OCI-LY7 (cell line): ENCODE measurements at regions not wholly inside any gene's neighbourhood (a gene's known extent, or its start where the extent isn't known, plus 50 kb on each side); places are given as distances from the start of the nearest gene placed in this dataset.

ENCODE experiments used
- BruUV-seq: library from RNA; stranded (reverse); fragments of 400-500 nt; replicated peaks from 2 replicates; lab custom pipeline; 2021; lab: Mats Ljungman, UMichigan
- CTCF ChIA-PET: fragments of 300-600 bp; sonication (Branson Sonifier 250); formaldehyde crosslinking; loops from one replicate; lab custom pipeline; 2022; ENCODE audit warnings: antibody characterized with exemption; ENCODE audit not compliant: unreplicated experiment; lab: Charles Lee
- POLR2A ChIA-PET: fragments of 300-600 bp; sonication (Branson Sonifier 250); formaldehyde crosslinking; loops from one replicate; lab custom pipeline; 2022; ENCODE audit warnings: antibody characterized with exemption; lab: Charles Lee
- DNase-seq: peaks from one replicate; pipeline ENCODE4 v3.0.0-alpha.2; 2015; ENCODE audit warnings: low spot score
- H2AFZ ChIP-seq: fragments of 200-600 bp; sonication (generic), shearing (Covaris generic); 2 replicates; pipeline ENCODE4 v1.6.1; 2014; ENCODE audit warnings: mild to moderate bottlenecking, antibody characterized with exemption, low read length, moderate library complexity
- H3K27ac ChIP-seq: fragments of 200-600 bp; sonication (generic); 2 replicates; pipeline ENCODE4 v1.5.1; 2014; ENCODE audit warnings: mixed run types, low read depth, mild to moderate bottlenecking, moderate library complexity, low read length, inconsistent platforms; ENCODE audit not compliant: poor library complexity, severe bottlenecking
- H3K36me3 ChIP-seq: fragments of 200-600 bp; sonication (generic); 2 replicates; pipeline ENCODE4 v1.6.1; 2014; ENCODE audit warnings: mild to moderate bottlenecking, antibody characterized with exemption, low read length, moderate library complexity, mixed read lengths; ENCODE audit not compliant: insufficient read depth
- H3K4me1 ChIP-seq: fragments of 200-600 bp; sonication (generic); 2 replicates; pipeline ENCODE4 v1.5.1; 2014; ENCODE audit warnings: mild to moderate bottlenecking, low read length; ENCODE audit not compliant: insufficient read depth, poor library complexity, severe bottlenecking
- H3K4me2 ChIP-seq: fragments of 200-600 bp; sonication (generic); 2 replicates; pipeline ENCODE4 v1.6.1; 2014; ENCODE audit warnings: mild to moderate bottlenecking, low read length
- H3K4me3 ChIP-seq: fragments of 200-600 bp; sonication (generic); 2 replicates; pipeline ENCODE4 v1.5.1; 2014; ENCODE audit warnings: mild to moderate bottlenecking, low read depth, low read length; ENCODE audit not compliant: poor library complexity, severe bottlenecking
- H3K79me2 ChIP-seq: fragments of 200-600 bp; sonication (generic); 2 replicates; pipeline ENCODE4 v1.6.1; 2016; ENCODE audit warnings: low read depth, mild to moderate bottlenecking, low read length, moderate library complexity, mixed read lengths; ENCODE audit not compliant: insufficient read depth
- H3K9me2 ChIP-seq: fragments of 200-600 bp; sonication (generic); 2 replicates; pipeline ENCODE4 v1.6.1; 2016; ENCODE audit warnings: mild to moderate bottlenecking, low read length, mixed read lengths; ENCODE audit not compliant: insufficient read depth
- H3K9me3 ChIP-seq: fragments of 200-600 bp; sonication (generic); 2 replicates; pipeline ENCODE4 v1.6.1; 2014; ENCODE audit warnings: mild to moderate bottlenecking, mixed run types, low read length, mixed read lengths
- H4K20me1 ChIP-seq: fragments of 200-600 bp; sonication (generic); 2 replicates; pipeline ENCODE4 v1.6.1; 2014; ENCODE audit warnings: mild to moderate bottlenecking, antibody characterized with exemption, low read length, moderate library complexity, mixed read lengths; ENCODE audit not compliant: insufficient read depth
- CTCF ChIP-seq: fragments of 200-600 bp; sonication (generic); conservative IDR thresholded peaks from 2 replicates; pipeline ENCODE4 v1.5.1; 2014; ENCODE audit warnings: mild to moderate bottlenecking, antibody characterized with exemption, low read length, moderate library complexity, mixed read lengths
- EZH2phosphoT487 ChIP-seq: fragments of 200-600 bp; sonication (generic); IDR thresholded peaks from 2 replicates; pipeline ENCODE4 v1.6.1; 2018; ENCODE audit warnings: low read depth, borderline replicate concordance, mild to moderate bottlenecking, mixed run types, antibody characterized with exemption, low read length, moderate library complexity, mixed read lengths
- intact Hi-C: fragments of 100-400 bp; cut with micrococcal nuclease; formaldehyde crosslinking; loops from one replicate; pipeline ENCODE4 v1.10.0; 2022; ENCODE audit not compliant: unreplicated experiment

GRCh38 chr14:98923596-98923995, 348.4 kb downstream of the BCL11B start:
- Histone ChIP-seq H3K9me2 (no peaks in the 10 kb centered on the region), H3K4me1 (peaks cover 19% of the 10 kb centered on the region), H3K9me3 (no peaks in the 10 kb centered on the region), H3K79me2 (no peaks in the 10 kb centered on the region), H3K4me2 (no peak overlapping the region), H3K27ac (no peak overlapping the region), H3K36me3 (no peaks in the 10 kb centered on the region), H3K4me3 (no peak overlapping the region), H4K20me1 (no peaks in the 10 kb centered on the region), H2AFZ (no peak overlapping the region)
- no TSS peak for BruUV-seq
- intact Hi-C loops, result loop anchor here (10.0 kb wide), 1 partner anchor 199 kb away; no protein-coding TSS in a partner anchor
- TF ChIP-seq EZH2phosphoT487, result no peak
- TF ChIP-seq CTCF, result no peak
- no peak for DNase-seq
- ChIA-PET POLR2A (no interaction called here), CTCF (no interaction called here)

GRCh38 chr14:98924046-98924445, 348.0 kb downstream of the BCL11B start:
- CTCF ChIA-PET, result no interaction called here
- no peak for DNase-seq
- H3K9me3 ChIP-seq, result no peaks in the 10 kb centered on the region
- intact Hi-C loops, result loop anchor here (10.0 kb wide), 1 partner anchor 199 kb away; no protein-coding TSS in a partner anchor
- no peaks in the 10 kb centered on the region for H4K20me1 ChIP-seq
- H3K9me2 ChIP-seq, result no peaks in the 10 kb centered on the region
- BruUV-seq, result no TSS peak
- POLR2A ChIA-PET, result no interaction called here
- H3K4me2 ChIP-seq, result no peak overlapping the region
- TF ChIP-seq CTCF (no peak), EZH2phosphoT487 (no peak)
- no peak overlapping the region for H3K27ac ChIP-seq
- no peaks in the 10 kb centered on the region for H3K36me3 ChIP-seq
- no peak overlapping the region for H3K4me3 ChIP-seq
- H3K4me1 ChIP-seq, result peaks cover 19% of the 10 kb centered on the region
- H2AFZ ChIP-seq, result no peak overlapping the region
- no peaks in the 10 kb centered on the region for H3K79me2 ChIP-seq

GRCh38 chr14:98925354-98926040, 346.5 kb downstream of the BCL11B start:
- Histone ChIP-seq H3K4me1 (peaks cover 19% of the 10 kb centered on the region), H3K79me2 (no peaks in the 10 kb centered on the region), H3K4me2 (peak overlapping the region; percentile 63), H3K9me2 (no peaks in the 10 kb centered on the region), H3K4me3 (no peak overlapping the region), H3K27ac (peak overlapping the region; percentile 62), H4K20me1 (no peaks in the 10 kb centered on the region), H3K9me3 (no peaks in the 10 kb centered on the region), H3K36me3 (no peaks in the 10 kb centered on the region), H2AFZ (peak overlapping the region; percentile 47; the same call in 1 of the 2 replicates)
- ChIA-PET CTCF (no interaction called here), POLR2A (interaction anchor here (0.5 to 1.9 kb wide), 4 partner anchors 11 to 146 kb away, joined by 3 to 14 read pairs (median 3); no protein-coding TSS in a partner anchor)
- no TSS peak for BruUV-seq
- peak; percentile 52 for DNase-seq
- no peak for TF ChIP-seq EZH2phosphoT487
- no peak for TF ChIP-seq CTCF
- intact Hi-C loops, result loop anchor here (5.0 to 10.0 kb wide), 2 partner anchors 133 to 201 kb away; no protein-coding TSS in a partner anchor
